HepG2 (cell line): ENCODE measurements at regions not wholly inside any gene's neighbourhood (a gene's known extent, or its start where the extent isn't known, plus 50 kb on each side); places are given as distances from the start of the nearest gene placed in this dataset.

Experiments
- ATAC-seq: fragments of 200-7000 bp; cut with Tn5 transposase; 3 replicates; pipeline ENCODE4 v1.9.1; 2020; ENCODE audit warnings: mild to moderate bottlenecking, moderate library complexity
- BruUV-seq: library from RNA; stranded (reverse); fragments of 400-500 nt; replicated peaks from 2 replicates; lab custom pipeline; 2021; lab: Mats Ljungman, UMichigan
- CTCF ChIA-PET: fragments of 300-600 bp; formaldehyde crosslinking; extraction: SDS; loops from one replicate; lab custom pipeline; 2021; ENCODE audit warnings: low total read pairs, inconsistent platforms, low intra/inter-chr PET ratio; lab: Yijun Ruan, JAX
- POLR2A ChIA-PET: fragments of 350-600 bp; sonication (Branson Sonifier 250); formaldehyde crosslinking; loops from one replicate; lab custom pipeline; 2020; ENCODE audit warnings: antibody characterized with exemption, inconsistent platforms; lab: Yijun Ruan, JAX
- DNase-seq: peaks from one replicate; pipeline ENCODE4 v3.0.0-alpha.2; 2015; ENCODE audit warnings: low spot score
- FAIRE-seq: peaks from 3 replicates; lab custom pipeline; 2011; peaks lifted over from hg19 to GRCh38; lab: Jason Lieb, UNC
- H2AFZ ChIP-seq: one replicate; pipeline ENCODE4 v1.6.1; 2011; ENCODE audit warnings: low read length, inconsistent platforms
- H3K27ac ChIP-seq: fragments of 300-600 bp; 3 replicates; pipeline ENCODE4 v1.8.0; 2011; ENCODE audit warnings: mixed run types, mild to moderate bottlenecking, mixed read lengths, low read length, inconsistent platforms; ENCODE audit not compliant: insufficient read depth; ENCODE audit errors: extremely low read length
- H3K27me3 ChIP-seq, 2 experiments: fragments of 200-600 bp in 1 of 2; 2 replicates in 1 of 2; 3 replicates in 1 of 2; pipeline versions ENCODE4 v1.6.0 to v1.8.0; 2011; ENCODE audit warnings: low read length in 2 of 2, mild to moderate bottlenecking in 2 of 2, moderate library complexity in 2 of 2, inconsistent platforms in 1 of 2; ENCODE audit not compliant: insufficient read depth in 2 of 2, control insufficient read depth in 1 of 2
- H3K36me3 ChIP-seq, 2 experiments: fragments of 200-600 bp in 1 of 2; replicated peaks in 1 of 2; 2 replicates in 1 of 2; 3 replicates in 1 of 2; pipeline versions ENCODE4 v1.5.1 to v1.8.0; 2011; ENCODE audit warnings: low read length in 2 of 2, inconsistent platforms in 1 of 2; ENCODE audit not compliant: insufficient read depth in 2 of 2, control insufficient read depth in 1 of 2
- H3K4me1 ChIP-seq: 2 replicates; pipeline ENCODE4 v1.5.1; 2012; ENCODE audit warnings: low read length, inconsistent platforms; ENCODE audit not compliant: insufficient read depth
- H3K4me2 ChIP-seq: 2 replicates; pipeline ENCODE4 v1.6.0; 2011; ENCODE audit warnings: low read depth, low read length, inconsistent platforms
- H3K4me3 ChIP-seq, 3 experiments: fragments of 200-600 bp in 1 of 3; sonication (generic), shearing (Covaris generic) in 1 of 3; replicated peaks in 1 of 3; 2 replicates each; pipeline ENCODE4 v1.5.1; 2011 to 2016; ENCODE audit warnings: low read length in 3 of 3, inconsistent platforms in 2 of 3, low read depth in 2 of 3, mild to moderate bottlenecking in 2 of 3, control low read depth in 1 of 3, mixed read lengths in 1 of 3; ENCODE audit not compliant: insufficient read depth in 1 of 3
- H3K79me2 ChIP-seq: one replicate; pipeline ENCODE4 v1.6.1; 2011; ENCODE audit warnings: low read length, inconsistent platforms; ENCODE audit not compliant: insufficient read depth
- H3K9ac ChIP-seq: 2 replicates; pipeline ENCODE4 v1.6.0; 2011; ENCODE audit warnings: mild to moderate bottlenecking, low read depth, low read length, inconsistent platforms; ENCODE audit not compliant: insufficient read depth
- H3K9me3 ChIP-seq: 2 replicates; pipeline ENCODE4 v1.5.1; 2012; ENCODE audit warnings: mild to moderate bottlenecking, low read length
- H4K20me1 ChIP-seq: 2 replicates; pipeline ENCODE4 v1.6.0; 2011; ENCODE audit warnings: inconsistent platforms, mild to moderate bottlenecking, low read length, moderate library complexity; ENCODE audit not compliant: insufficient read depth
- ARNTL ChIP-seq: sonication (generic); formaldehyde crosslinking; IDR thresholded peaks from 2 replicates; pipeline ENCODE4 v1.4.0; 2020; ENCODE audit warnings: mild to moderate bottlenecking, missing genetic modification reagents
- ATF6 ChIP-seq: sonication (generic); formaldehyde crosslinking; conservative IDR thresholded peaks from 2 replicates; pipeline ENCODE4 v1.4.0; 2020; ENCODE audit warnings: missing genetic modification reagents
- CTCF ChIP-seq: sonication (generic); formaldehyde crosslinking; IDR thresholded peaks from 2 replicates; pipeline ENCODE4 v1.5.0; 2020; ENCODE audit warnings: mild to moderate bottlenecking, missing genetic modification reagents, moderate library complexity
- DMAP1 ChIP-seq: IDR thresholded peaks from 2 replicates; pipeline ENCODE4 v1.6.1; 2016
- FOXP1 ChIP-seq, 2 experiments: fragments of 450-650 bp in 1 of 2; IDR thresholded peaks; 2 replicates each; pipeline ENCODE4 v1.6.1; 2017 to 2018; ENCODE audit warnings: antibody characterized with exemption in 1 of 2
- HOXA7 ChIP-seq: sonication (generic); formaldehyde crosslinking; IDR thresholded peaks from 2 replicates; pipeline ENCODE4 v1.8.1; 2022; ENCODE audit warnings: mild to moderate bottlenecking, missing genetic modification reagents, moderate library complexity
- KDM5B ChIP-seq: sonication (generic); formaldehyde crosslinking; IDR thresholded peaks from 2 replicates; pipeline ENCODE4 v1.4.0; 2020; ENCODE audit warnings: missing genetic modification reagents, mild to moderate bottlenecking, borderline replicate concordance
- MIXL1 ChIP-seq: IDR thresholded peaks from 2 replicates; pipeline ENCODE4 v1.6.1; 2016
- SCMH1 ChIP-seq: sonication (generic); formaldehyde crosslinking; IDR thresholded peaks from 2 replicates; pipeline ENCODE4 v1.9.0; 2021; ENCODE audit warnings: missing genetic modification reagents, mild to moderate bottlenecking, borderline replicate concordance
- SP5 ChIP-seq: IDR thresholded peaks from 2 replicates; pipeline ENCODE4 v1.6.1; 2016; ENCODE audit warnings: low read depth, borderline replicate concordance
- ZBTB34 ChIP-seq: sonication (generic); formaldehyde crosslinking; IDR thresholded peaks from 2 replicates; pipeline ENCODE4 v1.8.0; 2022; ENCODE audit warnings: mild to moderate bottlenecking, missing genetic modification reagents
- ZNF160 ChIP-seq: sonication (generic); formaldehyde crosslinking; IDR thresholded peaks from 2 replicates; pipeline ENCODE4 v1.8.0; 2022; ENCODE audit warnings: mild to moderate bottlenecking, inconsistent platforms, missing genetic modification reagents
- ZNF18 ChIP-seq: sonication (generic); formaldehyde crosslinking; IDR thresholded peaks from 2 replicates; pipeline ENCODE4 v1.8.0; 2022; ENCODE audit warnings: mild to moderate bottlenecking, missing genetic modification reagents; ENCODE audit not compliant: insufficient replicate concordance
- ZNF546 ChIP-seq: sonication (generic); formaldehyde crosslinking; conservative IDR thresholded peaks from 2 replicates; pipeline ENCODE4 v1.8.1; 2023; ENCODE audit warnings: mild to moderate bottlenecking, missing genetic modification reagents
- ZNF576 ChIP-seq: sonication (generic); formaldehyde crosslinking; IDR thresholded peaks from 2 replicates; pipeline ENCODE4 v1.4.0; 2020; ENCODE audit warnings: mild to moderate bottlenecking, missing genetic modification reagents
- ZSCAN5A ChIP-seq: sonication (generic); formaldehyde crosslinking; IDR thresholded peaks from 2 replicates; pipeline ENCODE4 v1.8.0; 2022; ENCODE audit warnings: mild to moderate bottlenecking, missing genetic modification reagents, borderline replicate concordance
- WGBS: methylation state at CpG from one replicate; pipeline ENCODE4 v1.1.6; 2017; ENCODE audit warnings: low lambda C conversion rate; 5-methylcytosine and 5-hydroxymethylcytosine counted together
- in situ Hi-C: cut with HindIII; loops from 2 replicates; pipeline ENCODE4 v1.10.0; 2017; ENCODE audit warnings: low pct_unique_long_range_greater_than_20kb; ENCODE audit not compliant: extremely low pct_ligation_motif_present
- intact Hi-C: fragments of 100-400 bp; cut with micrococcal nuclease; formaldehyde crosslinking; loops from one replicate; pipeline ENCODE4 v1.10.0; 2022; ENCODE audit not compliant: unreplicated experiment

GRCh38 chr13:84542348-84542747 is 660.1 kb upstream of the SLITRK1 start:
- no TSS peak for BruUV-seq
- in situ Hi-C loops, result no loop called here
- 53% methylated on average over 1 of the region's 1 CpG for WGBS
- TF ChIP-seq DMAP1, result no peak
- TF ChIP-seq ZBTB34, result no peak
- TF ChIP-seq ZNF160, result no peak
- TF ChIP-seq KDM5B (CRISPR knock-in tag), result no peak
- no peak for TF ChIP-seq ZNF18 (CRISPR knock-in tag)
- TF ChIP-seq SP5, result no peak
- no peak for TF ChIP-seq SCMH1 (CRISPR knock-in tag)
- no peak for TF ChIP-seq CTCF
- TF ChIP-seq FOXP1 (IDR thresholded peaks at IDR 0.05), result no peak
- TF ChIP-seq FOXP1 (CRISPR knock-in tag; IDR thresholded peaks at IDR 0.05), result no peak
- no peak for TF ChIP-seq ZNF546
- no peak for TF ChIP-seq MIXL1 (CRISPR knock-in tag)
- TF ChIP-seq ARNTL, result no peak
- TF ChIP-seq HOXA7 (CRISPR knock-in tag), result no peak
- TF ChIP-seq ATF6 (CRISPR knock-in tag), result no peak
- no peak for TF ChIP-seq ZNF576 (CRISPR knock-in tag)
- TF ChIP-seq ZSCAN5A (CRISPR knock-in tag), result no peak

More at GRCh38 chr13:84542348-84542747, 660.1 kb upstream of the SLITRK1 start:
- no peaks in the 10 kb centered on the region for H3K4me1 ChIP-seq
- no peaks in the 10 kb centered on the region for H4K20me1 ChIP-seq
- H3K4me3 ChIP-seq, result no peak overlapping the region
- no peaks in the 10 kb centered on the region for H3K9me3 ChIP-seq
- no peaks in the 10 kb centered on the region for H3K36me3 ChIP-seq
- no peak overlapping the region for H2AFZ ChIP-seq
- H3K27ac ChIP-seq, result no peak overlapping the region
- DNase-seq, result no peak
- ChIA-PET POLR2A (no interaction called here), CTCF (no interaction called here)
- no peak for ATAC-seq
- H3K79me2 ChIP-seq, result no peaks in the 10 kb centered on the region
- no peak overlapping the region for H3K4me2 ChIP-seq
- FAIRE-seq, result no peak
- intact Hi-C loops, result no loop called here
- H3K27me3 ChIP-seq, result no peaks in the 10 kb centered on the region
- no peak overlapping the region for H3K9ac ChIP-seq
